ENCODE measurements at regions not wholly inside any gene's neighbourhood (a gene's known extent, or its start where the extent isn't known, plus 50 kb on each side); places are given as distances from the start of the nearest gene placed in this dataset.
"Not testable (repeated sequence)": the region's sequence is repeated elsewhere in the genome, so short reads cannot be mapped to it uniquely, and the experiment has no call there.

GRCh38 chr5:62902126-62902525 is 323.5 kb downstream of the LRRC70 start:
- ATAC-seq (no peak), DNase-seq (no peak)
- Mint-ChIP-seq H3K27ac (no peak overlapping the region), H3K4me3 (no peak overlapping the region), H3K36me3 (no peaks in the 10 kb centered on the region), H3K4me1 (no peaks in the 10 kb centered on the region), H3K27me3 (no peaks in the 10 kb centered on the region), H3K9me3 (ENCODE audit: low read depth) (no peaks in the 10 kb centered on the region)
- CTCF ChIA-PET, result no interaction called here

DNA sequence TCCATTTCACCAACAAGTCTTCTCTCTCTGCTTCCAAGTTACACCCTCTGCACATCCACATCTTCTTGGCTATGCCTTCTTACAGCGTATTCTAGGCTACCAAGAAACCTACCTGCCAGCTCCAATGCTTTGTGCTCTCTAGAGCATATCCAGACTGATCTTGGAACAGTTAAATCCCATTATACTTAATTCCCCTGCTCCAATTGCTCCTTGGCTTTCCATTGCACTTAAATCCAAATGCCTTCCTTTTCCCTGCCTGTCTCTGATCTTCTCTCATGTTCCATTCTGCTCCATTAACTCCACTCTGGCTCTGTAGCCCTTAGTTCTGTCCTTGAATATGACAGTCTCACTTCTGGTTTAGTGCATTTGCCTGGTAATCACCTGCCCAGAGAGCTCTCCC is 322.4 kb downstream of the LRRC70 start:
- DNase-seq (no peak), ATAC-seq (no peak)
- no peaks in the 10 kb centered on the region for H3K4me1 Mint-ChIP-seq
- H3K27me3 Mint-ChIP-seq, result no peaks in the 10 kb centered on the region
- H3K27ac Mint-ChIP-seq, result no peak overlapping the region
- no peaks in the 10 kb centered on the region for H3K36me3 Mint-ChIP-seq
- no peaks in the 10 kb centered on the region for H3K9me3 Mint-ChIP-seq (ENCODE audit: low read depth)
- H3K4me3 Mint-ChIP-seq, result no peak overlapping the region
- CTCF ChIA-PET, result no interaction called here

DNA sequence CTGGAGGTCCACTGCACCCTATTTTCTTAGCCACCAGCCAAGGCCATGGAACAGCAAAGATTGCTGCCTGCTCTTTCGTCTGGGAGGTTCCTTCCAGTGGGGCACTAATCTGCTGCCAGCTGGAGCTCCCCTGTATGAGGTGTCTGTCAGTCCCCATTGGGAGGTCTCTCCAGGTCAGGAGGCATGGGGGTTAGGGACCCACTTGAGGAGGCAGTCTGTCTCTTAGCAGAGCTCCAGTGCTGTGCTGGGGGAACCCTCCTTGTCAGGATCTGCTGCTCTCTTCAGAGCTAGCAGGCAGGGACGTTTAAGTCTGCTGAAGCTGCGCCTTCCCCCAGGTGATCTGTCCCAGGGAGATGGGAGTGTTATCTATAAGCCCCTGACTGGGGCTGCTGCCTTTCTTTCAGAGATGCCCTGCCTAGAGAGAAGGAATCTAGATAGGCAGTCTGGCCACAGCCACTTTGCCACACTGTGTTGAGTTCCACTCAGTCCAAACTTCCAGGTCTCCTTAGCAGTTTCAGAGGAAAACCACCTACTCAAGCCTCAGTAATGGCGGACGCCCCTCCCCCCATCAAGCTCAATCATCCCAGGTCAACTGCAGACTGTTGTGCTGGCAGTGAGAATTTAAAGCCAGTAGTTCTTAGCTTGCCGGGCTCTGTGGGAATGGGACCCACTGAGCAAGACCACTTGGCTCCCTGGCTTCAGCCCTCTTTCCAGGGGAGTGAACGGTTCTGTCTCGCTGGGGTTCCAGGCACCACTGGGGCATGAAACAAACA is 317.7 kb downstream of the LRRC70 start:
- no peak overlapping the region for H3K4me3 Mint-ChIP-seq
- CTCF ChIA-PET, result no interaction called here
- H3K27ac Mint-ChIP-seq, result no peak overlapping the region
- no peaks in the 10 kb centered on the region for H3K27me3 Mint-ChIP-seq
- no peak for ATAC-seq
- no peak for DNase-seq
- H3K4me1 Mint-ChIP-seq, result no peaks in the 10 kb centered on the region
- no peaks in the 10 kb centered on the region for H3K9me3 Mint-ChIP-seq (ENCODE audit: low read depth)
- H3K36me3 Mint-ChIP-seq, result no peaks in the 10 kb centered on the region

- Mint-ChIP-seq H3K4me3 (no peak overlapping the region), H3K9me3 (ENCODE audit: low read depth) (no peaks in the 10 kb centered on the region), H3K36me3 (no peaks in the 10 kb centered on the region), H3K27me3 (no peaks in the 10 kb centered on the region), H3K27ac (no peak overlapping the region), H3K4me1 (no peaks in the 10 kb centered on the region)
- CTCF ChIA-PET, result interaction anchor here (0.6 kb wide), 1 partner anchor 486 kb away, joined by 3 read pairs; no protein-coding TSS in a partner anchor
- ATAC-seq (no peak), DNase-seq (no peak)
These were observed 308.1 kb downstream of the LRRC70 start for GRCh38 chr5:62886603-62887315.

- H3K36me3 Mint-ChIP-seq; H3K9me3 Mint-ChIP-seq (ENCODE audit: low read depth); H3K4me3 Mint-ChIP-seq; H3K27ac Mint-ChIP-seq; DNase-seq; H3K4me1 Mint-ChIP-seq; CTCF ChIA-PET; ATAC-seq; H3K27me3 Mint-ChIP-seq: not testable (repeated sequence)
These were observed 258.7 kb downstream of the LRRC70 start for GRCh38 chr5:62837330-62837729.

GRCh38 chr5:62829604-62829986 is 251.0 kb downstream of the LRRC70 start:
- no peak overlapping the region for H3K27ac Mint-ChIP-seq
- DNase-seq (no peak), ATAC-seq (no peak)
- H3K4me1 Mint-ChIP-seq, result no peaks in the 10 kb centered on the region
- H3K36me3 Mint-ChIP-seq, result no peaks in the 10 kb centered on the region
- no peaks in the 10 kb centered on the region for H3K27me3 Mint-ChIP-seq
- H3K4me3 Mint-ChIP-seq, result no peak overlapping the region
- H3K9me3 Mint-ChIP-seq (ENCODE audit: low read depth), result peaks cover 4% of the 10 kb centered on the region
- CTCF ChIA-PET, result no interaction called here

DNA sequence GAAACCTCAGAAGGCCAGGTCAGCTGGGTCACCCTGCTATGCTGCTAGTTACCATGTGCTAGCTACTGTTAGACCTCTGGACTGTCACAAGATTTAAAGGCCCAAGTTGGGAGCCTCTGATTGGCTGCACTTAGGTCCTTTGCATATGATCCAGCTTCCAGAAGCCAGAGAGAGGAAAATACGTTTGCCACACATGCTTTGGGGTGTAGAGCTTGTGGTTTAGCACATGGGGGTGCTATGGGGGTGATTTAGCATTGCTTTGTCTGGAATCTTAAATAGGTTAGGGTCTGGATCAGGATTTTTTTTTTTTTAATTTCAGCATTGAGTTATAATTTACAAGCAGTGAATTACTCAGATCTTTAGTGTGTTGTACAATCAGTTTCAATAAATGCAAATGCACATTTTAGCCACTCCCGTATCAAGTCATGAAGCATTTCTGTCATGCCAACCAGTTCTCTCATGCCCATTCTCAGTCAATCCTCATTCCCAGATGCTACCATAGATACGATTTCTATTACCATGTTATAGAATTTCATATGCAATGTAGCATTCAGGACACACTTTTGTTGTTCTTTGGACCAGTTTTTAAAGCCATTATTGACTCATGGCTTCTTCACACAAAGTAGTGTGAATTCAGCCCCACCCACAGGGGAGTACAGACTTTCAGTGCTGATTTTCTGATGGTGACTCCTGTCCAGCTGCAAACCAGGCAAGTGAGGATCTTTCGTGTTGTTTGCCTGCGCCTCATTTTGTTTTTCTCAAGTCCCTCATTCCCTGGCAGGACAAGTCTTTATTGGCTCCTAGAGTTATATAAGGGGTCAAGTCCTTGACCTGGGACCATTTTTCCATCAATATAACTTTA is 250.4 kb downstream of the LRRC70 start:
- Mint-ChIP-seq H3K36me3 (no peaks in the 10 kb centered on the region), H3K9me3 (ENCODE audit: low read depth) (peaks cover 4% of the 10 kb centered on the region), H3K4me3 (no peak overlapping the region), H3K4me1 (no peaks in the 10 kb centered on the region), H3K27ac (no peak overlapping the region), H3K27me3 (no peaks in the 10 kb centered on the region)
- CTCF ChIA-PET, result no interaction called here
- ATAC-seq (no peak), DNase-seq (no peak)

- no peaks in the 10 kb centered on the region for H3K27me3 Mint-ChIP-seq
- no peaks in the 10 kb centered on the region for H3K4me1 Mint-ChIP-seq
- H3K4me3 Mint-ChIP-seq, result no peak overlapping the region
- DNase-seq (no peak), ATAC-seq (no peak)
- H3K9me3 Mint-ChIP-seq (ENCODE audit: low read depth), result peaks cover 4% of the 10 kb centered on the region
- H3K36me3 Mint-ChIP-seq, result no peaks in the 10 kb centered on the region
- CTCF ChIA-PET, result no interaction called here
- H3K27ac Mint-ChIP-seq, result no peak overlapping the region
These were observed 247.1 kb downstream of the LRRC70 start for GRCh38 chr5:62825623-62826220.

- H3K9me3 Mint-ChIP-seq (ENCODE audit: low read depth), result peaks cover 4% of the 10 kb centered on the region
- ATAC-seq, result no peak
- CTCF ChIA-PET, result no interaction called here
These were observed 246.3 kb downstream of the LRRC70 start for GRCh38 chr5:62824936-62825335.

DNA sequence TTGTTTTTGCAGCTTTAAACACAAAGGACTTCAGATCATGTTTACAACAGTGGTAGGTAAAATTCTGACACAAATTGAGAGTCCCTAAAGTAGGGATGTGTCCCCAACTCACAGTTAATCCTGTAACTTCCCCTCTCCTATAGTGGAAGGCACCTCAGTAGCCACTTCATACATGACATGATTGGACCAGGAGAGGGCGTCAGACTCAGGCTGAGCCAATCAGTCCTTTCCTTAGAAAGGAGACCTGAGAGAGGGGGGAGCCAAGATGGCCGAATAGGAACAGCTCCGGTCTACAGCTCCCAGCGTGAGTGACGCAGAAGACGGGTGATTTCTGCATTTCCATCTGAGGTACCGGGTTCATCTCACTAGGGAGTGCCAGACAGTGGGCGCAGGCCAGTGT is 238.4 kb downstream of the LRRC70 start:
- H3K27ac Mint-ChIP-seq; ATAC-seq; DNase-seq; H3K4me3 Mint-ChIP-seq; H3K36me3 Mint-ChIP-seq; H3K9me3 Mint-ChIP-seq (ENCODE audit: low read depth); CTCF ChIA-PET; H3K27me3 Mint-ChIP-seq; H3K4me1 Mint-ChIP-seq: not testable (repeated sequence)

More at GRCh38 chr5:62824936-62825335, 246.3 kb downstream of the LRRC70 start:
- Mint-ChIP-seq H3K27ac (no peak overlapping the region), H3K27me3 (no peaks in the 10 kb centered on the region), H3K4me3 (no peak overlapping the region), H3K4me1 (no peaks in the 10 kb centered on the region), H3K36me3 (no peaks in the 10 kb centered on the region)
- no peak for DNase-seq

- no peaks in the 10 kb centered on the region for H3K36me3 Mint-ChIP-seq
- no peak overlapping the region for H3K4me3 Mint-ChIP-seq
- peaks cover 2% of the 10 kb centered on the region for H3K9me3 Mint-ChIP-seq (ENCODE audit: low read depth)
- ATAC-seq, result no peak
- peaks cover 2% of the 10 kb centered on the region for H3K27me3 Mint-ChIP-seq
- H3K27ac Mint-ChIP-seq, result no peak overlapping the region
- DNase-seq, result no peak
- H3K4me1 Mint-ChIP-seq, result no peaks in the 10 kb centered on the region
- CTCF ChIA-PET, result no interaction called here
These were observed 236.4 kb downstream of the LRRC70 start for GRCh38 chr5:62814991-62815390.

- DNase-seq (no peak), ATAC-seq (no peak)
- Mint-ChIP-seq H3K27me3 (peaks cover 2% of the 10 kb centered on the region), H3K27ac (no peak overlapping the region), H3K4me3 (no peak overlapping the region), H3K9me3 (ENCODE audit: low read depth) (peaks cover 2% of the 10 kb centered on the region), H3K36me3 (no peaks in the 10 kb centered on the region), H3K4me1 (no peaks in the 10 kb centered on the region)
- CTCF ChIA-PET, result no interaction called here
These were observed 234.1 kb downstream of the LRRC70 start for GRCh38 chr5:62812621-62813255.

- not testable (repeated sequence) for H3K27ac Mint-ChIP-seq, H3K36me3 Mint-ChIP-seq
These were observed 226.2 kb downstream of the LRRC70 start for GRCh38 chr5:62804819-62805218.

More at GRCh38 chr5:62804819-62805218, 226.2 kb downstream of the LRRC70 start:
- ATAC-seq; DNase-seq; H3K4me3 Mint-ChIP-seq; H3K4me1 Mint-ChIP-seq; CTCF ChIA-PET; H3K27me3 Mint-ChIP-seq; H3K9me3 Mint-ChIP-seq (ENCODE audit: low read depth): not testable (repeated sequence)
